ENCODE measurements at regions not wholly inside any gene's neighbourhood (a gene's known extent, or its start where the extent isn't known, plus 50 kb on each side); places are given as distances from the start of the nearest gene placed in this dataset.

DNA sequence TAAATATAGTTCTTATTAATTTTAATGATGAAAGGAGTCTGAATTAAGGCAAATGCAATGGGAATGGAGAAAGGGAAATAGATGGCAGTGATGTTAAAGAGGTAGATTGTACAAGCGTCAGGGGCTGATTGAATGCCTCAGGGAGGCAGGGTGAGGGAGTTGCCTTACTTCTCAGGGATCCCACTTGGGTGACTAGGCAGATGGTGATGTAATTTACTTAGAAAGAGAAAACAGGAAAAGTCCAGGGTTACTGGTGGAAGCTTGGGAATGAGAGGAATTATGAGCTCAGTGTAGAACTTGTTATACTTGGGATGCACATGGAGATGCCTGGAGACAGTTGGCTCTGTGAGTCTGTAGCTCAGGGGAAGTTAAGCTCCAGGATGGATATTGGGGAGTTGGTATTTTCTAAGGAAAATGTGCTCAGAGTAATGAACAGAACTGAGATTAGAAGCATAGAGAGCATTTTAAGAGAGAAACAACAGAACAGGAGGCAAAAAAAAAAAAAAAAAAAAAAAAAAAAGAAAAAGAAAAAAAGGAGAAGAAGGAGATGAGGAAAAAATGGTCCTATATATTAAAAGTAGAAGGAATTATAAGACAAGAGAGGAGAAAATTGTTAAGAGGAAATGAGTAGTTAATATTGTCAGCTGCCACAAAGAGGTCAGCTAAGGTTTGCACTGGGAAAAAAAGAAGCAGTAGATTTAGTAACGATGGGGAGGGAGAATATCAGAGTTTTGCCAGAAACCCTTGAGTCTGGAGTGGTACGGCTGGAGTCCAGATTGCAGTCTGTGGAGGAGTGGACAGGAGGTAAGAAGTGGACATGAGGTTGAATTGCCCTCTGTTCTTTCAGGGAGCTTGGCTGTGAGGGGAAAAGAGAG, 88.0 kb upstream of the ELL2 start:
- TF ChIP-seq SUZ12 (IDR thresholded peaks at IDR 0.05; ENCODE audit: extremely low read depth, insufficient read depth, insufficient read length) (no peak), ZNF274 (IDR thresholded peaks at IDR 0.05; ENCODE audit: low read depth, low read length) (no peak), YY1 (IDR thresholded peaks at IDR 0.05; ENCODE audit: insufficient read depth, insufficient read length) (no peak)
